G401 (cell line): ENCODE measurements at regions not wholly inside any gene's neighbourhood (a gene's known extent, or its start where the extent isn't known, plus 50 kb on each side); places are given as distances from the start of the nearest gene placed in this dataset.

Experiments used
- DNase-seq: peaks from one replicate; pipeline ENCODE4 v3.0.0-alpha.2; 2015; ENCODE audit warnings: low spot score
- in situ Hi-C: cut with HindIII; loops from 2 replicates; pipeline ENCODE4 v1.10.0; 2016; ENCODE audit warnings: low sequenced_read_pairs, mixed read lengths

GRCh38 chr5:173834071-173834771 is 53.9 kb upstream of the CPEB4 start:
- in situ Hi-C loops: no loop called here
- DNase-seq: no peak

DNA sequence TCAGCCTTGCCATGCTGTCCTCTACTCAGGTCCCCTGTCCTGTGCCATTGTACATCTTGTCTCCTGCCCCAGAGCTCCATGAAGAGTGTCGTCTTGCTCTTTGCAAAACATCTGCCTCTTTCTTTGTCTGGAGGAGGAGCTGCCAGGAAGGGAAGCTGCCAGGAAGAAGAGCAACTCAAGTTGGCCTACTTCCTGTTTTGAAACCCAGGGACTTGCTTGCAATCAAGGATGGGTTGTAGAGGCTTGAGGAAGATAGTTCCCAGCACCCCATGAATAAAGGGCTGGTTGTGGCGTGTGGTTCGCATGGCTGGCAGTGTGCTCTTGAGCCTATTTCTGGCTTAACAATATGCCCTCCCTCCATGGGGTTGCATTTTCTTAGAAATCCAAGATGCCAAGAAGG is 53.0 kb upstream of the CPEB4 start:
- in situ Hi-C loops: no loop called here
- no peak for DNase-seq

DNA sequence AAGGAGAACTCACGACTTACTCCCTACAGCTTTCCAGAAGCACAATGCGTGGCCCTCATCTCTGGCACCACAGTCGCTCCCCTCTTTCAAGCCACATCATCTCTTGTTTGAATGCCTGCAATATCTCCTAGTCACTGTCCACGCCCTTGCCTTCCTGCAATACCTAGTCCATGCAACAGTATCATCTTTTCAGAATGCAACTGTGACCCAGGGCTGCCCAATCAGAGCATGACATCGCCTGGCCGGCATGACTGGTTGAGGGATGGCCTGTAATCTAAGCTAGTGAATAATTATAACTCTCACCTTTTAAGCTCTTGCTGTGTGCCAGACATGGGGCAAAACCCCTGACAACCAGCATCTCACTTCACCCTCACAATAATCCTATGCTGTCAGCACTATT is 52.5 kb upstream of the CPEB4 start:
- in situ Hi-C loops: no loop called here
- no peak for DNase-seq

DNA sequence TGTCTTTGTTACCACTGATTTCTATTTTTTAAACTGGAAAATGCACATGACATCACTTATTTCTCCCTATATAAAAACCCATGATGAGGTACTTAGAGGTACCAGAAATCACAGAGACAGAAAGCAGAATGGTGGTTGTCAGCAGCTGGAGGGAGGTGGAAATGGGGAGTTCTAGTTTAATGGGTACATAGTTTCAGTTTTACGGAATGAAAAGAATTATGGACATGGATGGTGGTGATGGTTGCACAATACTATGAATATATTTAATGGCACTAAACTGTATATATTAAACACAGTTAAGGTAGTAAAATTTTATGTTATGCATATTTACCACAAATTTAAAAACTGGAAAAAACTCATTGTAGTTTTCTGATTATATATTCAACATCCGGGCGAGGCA is 50.5 kb upstream of the CPEB4 start:
- in situ Hi-C loops: no loop called here

More for the DNA sequence above, 50.5 kb upstream of the CPEB4 start:
- DNase-seq: no peak
